PC-9 (cell line): ENCODE measurements at regions not wholly inside any gene's neighbourhood (a gene's known extent, or its start where the extent isn't known, plus 50 kb on each side); places are given as distances from the start of the nearest gene placed in this dataset.

Source experiments
- BruUV-seq: library from RNA; stranded (reverse); fragments of 400-500 nt; replicated peaks from 2 replicates; lab custom pipeline; 2021; lab: Mats Ljungman, UMichigan
- CTCF ChIA-PET: fragments of 300-600 bp; sonication (Branson Sonifier 250); formaldehyde crosslinking; loops from one replicate; lab custom pipeline; 2022; ENCODE audit warnings: antibody characterized with exemption; lab: Charles Lee
- POLR2A ChIA-PET: fragments of 300-600 bp; sonication (Branson Sonifier 250); formaldehyde crosslinking; loops from one replicate; lab custom pipeline; 2022; ENCODE audit warnings: antibody characterized with exemption; ENCODE audit not compliant: unreplicated experiment; lab: Charles Lee
- DNase-seq, 2 experiments: peaks; one replicate each; pipeline versions ENCODE4 v3.0.0 to v3.0.0-alpha.2; 2015 to 2022; ENCODE audit warnings: mixed read lengths in 1 of 2
- H2AFZ ChIP-seq: fragments of 200-600 bp; sonication (generic); 2 replicates; pipeline ENCODE4 v1.8.1; 2017; ENCODE audit warnings: antibody characterized with exemption
- H3F3A ChIP-seq: fragments of 200-600 bp; sonication (generic); 2 replicates; pipeline ENCODE4 v1.8.1; 2017; ENCODE audit warnings: antibody characterized with exemption, mild to moderate bottlenecking, low read depth; ENCODE audit not compliant: insufficient read depth
- H3K27ac ChIP-seq: fragments of 200-600 bp; sonication (generic); 2 replicates; pipeline ENCODE4 v1.6.1; 2016; ENCODE audit warnings: mixed run types
- H3K27me3 ChIP-seq: fragments of 200-600 bp; sonication (generic); 2 replicates; pipeline ENCODE4 v1.6.1; 2016; ENCODE audit warnings: low read depth, mixed run types; ENCODE audit not compliant: insufficient read depth
- H3K36me3 ChIP-seq: fragments of 200-600 bp; sonication (generic); 2 replicates; pipeline ENCODE4 v1.6.1; 2016; ENCODE audit warnings: low read depth, mixed run types
- H3K4me1 ChIP-seq: fragments of 200-600 bp; sonication (generic); replicated peaks from 2 replicates; pipeline ENCODE4 v1.6.1; 2016; ENCODE audit warnings: mixed run types; ENCODE audit not compliant: insufficient read depth
- H3K4me2 ChIP-seq: fragments of 200-600 bp; sonication (generic); 2 replicates; pipeline ENCODE4 v1.6.1; 2017; ENCODE audit warnings: mixed run types
- H3K4me3 ChIP-seq: fragments of 200-600 bp; sonication (generic); 2 replicates; pipeline ENCODE4 v1.6.1; 2016; ENCODE audit warnings: mixed run types
- H3K79me2 ChIP-seq: fragments of 200-600 bp; sonication (generic); 2 replicates; pipeline ENCODE4 v1.6.1; 2017; ENCODE audit warnings: low read depth, mixed run types
- H3K9me2 ChIP-seq: fragments of 200-600 bp; sonication (generic); 2 replicates; pipeline ENCODE4 v1.8.1; 2017; ENCODE audit warnings: mild to moderate bottlenecking; ENCODE audit not compliant: insufficient read depth
- H3K9me3 ChIP-seq: fragments of 200-600 bp; sonication (generic); 2 replicates; pipeline ENCODE4 v1.8.1; 2016; ENCODE audit warnings: low read depth; ENCODE audit not compliant: insufficient read depth
- H4K20me1 ChIP-seq: fragments of 200-600 bp; sonication (generic); 2 replicates; pipeline ENCODE4 v1.8.1; 2017; ENCODE audit not compliant: insufficient read depth
- EZH2 ChIP-seq: fragments of 200-600 bp; sonication (generic); IDR thresholded peaks from 2 replicates; pipeline ENCODE4 v1.8.0; 2017; ENCODE audit warnings: antibody characterized with exemption, low read depth
- intact Hi-C: fragments of 100-400 bp; cut with micrococcal nuclease; formaldehyde crosslinking; loops from one replicate; pipeline ENCODE4 v1.10.0; 2022; ENCODE audit not compliant: unreplicated experiment
- TF ChIP-seq, protein P1 (sequence below): fragments of 200-600 bp; sonication (generic); conservative IDR thresholded peaks from 2 replicates; pipeline ENCODE4 v1.6.1; 2017; ENCODE audit warnings: mixed run types, antibody characterized with exemption, mild to moderate bottlenecking, moderate library complexity

DNA sequence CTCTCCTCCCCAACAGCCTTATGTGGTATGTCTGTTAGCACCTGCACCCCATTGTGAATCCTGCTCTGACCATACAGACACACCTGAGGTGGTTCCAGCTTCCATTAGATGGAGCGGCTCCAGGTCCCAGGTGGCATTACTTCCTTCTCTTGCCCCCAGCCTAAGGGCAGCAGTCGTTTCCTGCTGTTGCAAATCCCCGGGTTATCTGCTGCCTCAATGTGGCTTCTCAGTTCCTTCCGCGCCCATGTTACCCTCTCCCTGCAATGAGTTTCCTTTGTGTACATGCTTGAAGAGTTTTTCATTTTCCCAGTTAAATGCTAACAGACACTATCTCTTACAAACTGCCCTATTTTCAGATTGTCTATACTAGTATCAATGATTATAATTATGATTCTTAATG is 62.8 kb upstream of the PRKCQ start:
- no TSS peak for BruUV-seq
- no peak for TF ChIP-seq EZH2
- Histone ChIP-seq H3K27me3 (peaks cover 17% of the 10 kb centered on the region), H3K79me2 (no peaks in the 10 kb centered on the region), H3K27ac (no peak overlapping the region), H4K20me1 (no peaks in the 10 kb centered on the region), H3K4me3 (no peak overlapping the region), H3K4me1 (no peaks in the 10 kb centered on the region), H3K36me3 (no peaks in the 10 kb centered on the region), H2AFZ (no peak overlapping the region), H3K9me3 (no peaks in the 10 kb centered on the region), H3F3A (no peaks in the 10 kb centered on the region), H3K9me2 (no peaks in the 10 kb centered on the region), H3K4me2 (no peak overlapping the region)
- ChIA-PET POLR2A (no interaction called here), CTCF (no interaction called here)
- intact Hi-C loops = no loop called here
- DNase-seq = no peak

DNA sequence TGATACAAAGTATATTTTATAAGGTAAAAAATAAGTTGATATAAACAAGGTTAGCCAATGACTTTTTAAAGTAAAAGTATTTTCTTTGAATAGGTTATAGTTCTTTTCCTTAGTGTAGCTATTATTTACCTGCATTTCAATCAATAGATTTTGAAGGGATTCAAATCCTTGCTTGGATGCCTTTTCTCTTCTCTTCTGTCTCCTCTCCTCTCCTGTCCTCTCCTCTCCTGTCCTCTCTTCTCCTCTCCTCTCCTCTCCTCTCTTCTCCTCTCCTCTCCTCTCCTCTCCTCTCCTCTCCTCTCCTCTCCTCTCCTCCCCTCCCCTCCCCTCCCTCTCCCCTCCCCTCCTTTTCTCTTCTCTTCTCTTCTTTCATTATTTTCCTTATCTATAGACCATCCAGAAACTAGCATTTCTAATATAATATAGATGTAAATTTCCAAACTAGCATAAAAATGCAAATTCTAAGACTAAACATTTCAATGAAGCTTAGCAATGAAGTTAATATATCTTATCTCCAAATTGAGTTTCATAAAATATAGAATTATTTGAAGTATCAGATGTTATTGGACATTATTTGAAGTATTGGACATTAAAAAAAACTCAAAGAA is 60.5 kb upstream of the PRKCQ start:
- POLR2A ChIA-PET = no interaction called here
- Histone ChIP-seq H3K4me3 (no peak overlapping the region), H3K9me3 (no peaks in the 10 kb centered on the region), H3K4me2 (no peak overlapping the region), H3K27ac (no peak overlapping the region), H4K20me1 (no peaks in the 10 kb centered on the region), H3K9me2 (no peaks in the 10 kb centered on the region), H3K27me3 (peaks cover 38% of the 10 kb centered on the region), H3K79me2 (no peaks in the 10 kb centered on the region), H3K4me1 (no peaks in the 10 kb centered on the region), H3K36me3 (no peaks in the 10 kb centered on the region), H3F3A (no peaks in the 10 kb centered on the region), H2AFZ (no peak overlapping the region)
- intact Hi-C loops = no loop called here
- CTCF ChIA-PET = interaction anchor here (0.7 kb wide), 1 partner anchor 26 kb away, joined by 4 read pairs; no protein-coding TSS in a partner anchor
- no peak for TF ChIP-seq EZH2
- TF ChIP-seq, protein P1, sequence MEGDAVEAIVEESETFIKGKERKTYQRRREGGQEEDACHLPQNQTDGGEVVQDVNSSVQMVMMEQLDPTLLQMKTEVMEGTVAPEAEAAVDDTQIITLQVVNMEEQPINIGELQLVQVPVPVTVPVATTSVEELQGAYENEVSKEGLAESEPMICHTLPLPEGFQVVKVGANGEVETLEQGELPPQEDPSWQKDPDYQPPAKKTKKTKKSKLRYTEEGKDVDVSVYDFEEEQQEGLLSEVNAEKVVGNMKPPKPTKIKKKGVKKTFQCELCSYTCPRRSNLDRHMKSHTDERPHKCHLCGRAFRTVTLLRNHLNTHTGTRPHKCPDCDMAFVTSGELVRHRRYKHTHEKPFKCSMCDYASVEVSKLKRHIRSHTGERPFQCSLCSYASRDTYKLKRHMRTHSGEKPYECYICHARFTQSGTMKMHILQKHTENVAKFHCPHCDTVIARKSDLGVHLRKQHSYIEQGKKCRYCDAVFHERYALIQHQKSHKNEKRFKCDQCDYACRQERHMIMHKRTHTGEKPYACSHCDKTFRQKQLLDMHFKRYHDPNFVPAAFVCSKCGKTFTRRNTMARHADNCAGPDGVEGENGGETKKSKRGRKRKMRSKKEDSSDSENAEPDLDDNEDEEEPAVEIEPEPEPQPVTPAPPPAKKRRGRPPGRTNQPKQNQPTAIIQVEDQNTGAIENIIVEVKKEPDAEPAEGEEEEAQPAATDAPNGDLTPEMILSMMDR = no peak
- BruUV-seq = no TSS peak
- DNase-seq = no peak

DNA sequence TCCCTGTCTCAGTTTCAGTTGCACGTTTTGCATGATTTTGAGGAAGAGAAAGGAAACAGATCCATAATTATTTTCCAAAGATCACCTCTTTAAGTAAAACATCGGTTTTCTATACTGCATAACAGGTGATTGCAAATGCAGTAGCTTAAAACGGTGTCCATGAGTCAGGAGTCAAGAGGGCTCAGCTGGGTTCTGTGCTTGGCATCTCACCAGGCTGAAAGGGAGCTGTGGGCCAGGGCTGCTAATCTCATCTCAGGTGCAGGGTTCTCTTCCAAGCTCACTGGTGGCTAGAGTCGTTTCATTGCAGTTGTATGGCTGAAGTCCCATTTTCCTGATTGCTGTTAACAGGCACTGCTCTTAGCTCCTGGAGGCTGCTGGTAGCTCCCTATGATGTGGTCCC is 57.0 kb upstream of the PRKCQ start:
- Histone ChIP-seq H3K4me2 (no peak overlapping the region), H3K79me2 (no peaks in the 10 kb centered on the region), H4K20me1 (no peaks in the 10 kb centered on the region), H3K36me3 (no peaks in the 10 kb centered on the region), H3K9me3 (no peaks in the 10 kb centered on the region), H3K27ac (no peak overlapping the region), H3K9me2 (no peaks in the 10 kb centered on the region), H3K4me1 (no peaks in the 10 kb centered on the region), H3K27me3 (peaks cover 38% of the 10 kb centered on the region), H3K4me3 (no peak overlapping the region), H3F3A (no peaks in the 10 kb centered on the region), H2AFZ (no peak overlapping the region)
- TF ChIP-seq, protein P1 = no peak
- TF ChIP-seq EZH2 = no peak
- POLR2A ChIA-PET = no interaction called here
- BruUV-seq = no TSS peak
- CTCF ChIA-PET = no interaction called here
- no peak for DNase-seq
- intact Hi-C loops = no loop called here

DNA sequence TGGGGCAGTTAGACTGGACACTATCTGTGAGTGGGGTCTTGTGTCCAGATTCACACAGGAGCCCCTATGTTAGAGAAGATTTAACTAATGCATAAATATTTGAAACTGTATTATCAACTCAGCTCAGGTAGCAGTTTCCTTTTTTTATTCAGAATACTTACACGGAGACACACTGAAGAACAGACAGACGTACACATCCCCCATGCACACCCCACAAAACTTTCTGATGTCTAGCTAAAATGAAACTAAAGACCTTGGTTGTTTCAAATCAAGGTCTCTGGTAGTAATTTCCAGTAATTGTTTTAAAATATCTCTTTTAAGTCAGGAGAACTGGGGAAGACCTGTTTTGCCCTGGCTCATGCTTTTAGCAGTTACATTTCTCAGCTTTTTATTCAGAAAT is 55.7 kb upstream of the PRKCQ start:
- TF ChIP-seq EZH2 = no peak
- TF ChIP-seq, protein P1 = no peak
- H3F3A ChIP-seq = no peaks in the 10 kb centered on the region
- no peak for DNase-seq
- no peaks in the 10 kb centered on the region for H3K9me2 ChIP-seq
- POLR2A ChIA-PET = no interaction called here
- intact Hi-C loops = no loop called here
- no peaks in the 10 kb centered on the region for H3K79me2 ChIP-seq
- H3K27ac ChIP-seq = no peak overlapping the region
- H4K20me1 ChIP-seq = no peaks in the 10 kb centered on the region
- H3K27me3 ChIP-seq = peaks cover 38% of the 10 kb centered on the region
- no peaks in the 10 kb centered on the region for H3K9me3 ChIP-seq
- H3K36me3 ChIP-seq = no peaks in the 10 kb centered on the region
- no peak overlapping the region for H3K4me2 ChIP-seq
- H2AFZ ChIP-seq = no peak overlapping the region
- H3K4me3 ChIP-seq = no peak overlapping the region
- no TSS peak for BruUV-seq
- CTCF ChIA-PET = no interaction called here
- H3K4me1 ChIP-seq = no peaks in the 10 kb centered on the region
